Chondrocyte (in vitro differentiated cells): ENCODE measurements at regions not wholly inside any gene's neighbourhood (a gene's known extent, or its start where the extent isn't known, plus 50 kb on each side); places are given as distances from the start of the nearest gene placed in this dataset.

ENCODE experiments used
- DNase-seq: peaks from one replicate; pipeline ENCODE4 v3.0.0; 2021; ENCODE audit warnings: mixed read lengths, low spot score
- H3K27ac Mint-ChIP-seq: one replicate; pipeline ENCODE4 v1.8.0; 2021; ENCODE audit warnings: mild to moderate bottlenecking, moderate library complexity, mixed read lengths; ENCODE audit not compliant: unreplicated experiment
- H3K27me3 Mint-ChIP-seq: 2 replicates; pipeline ENCODE4 v1.8.0; 2021; ENCODE audit warnings: low read depth, mixed read lengths
- H3K36me3 Mint-ChIP-seq: 2 replicates; pipeline ENCODE4 v1.8.0; 2021; ENCODE audit warnings: low read depth, mixed read lengths
- H3K4me1 Mint-ChIP-seq: 2 replicates; pipeline ENCODE4 v1.8.0; 2021; ENCODE audit warnings: low read depth, mild to moderate bottlenecking, mixed read lengths
- H3K4me3 Mint-ChIP-seq: one replicate; pipeline ENCODE4 v1.8.0; 2021; ENCODE audit warnings: mild to moderate bottlenecking, moderate library complexity, mixed read lengths; ENCODE audit not compliant: unreplicated experiment
- H3K9me3 Mint-ChIP-seq: 2 replicates; pipeline ENCODE4 v1.8.0; 2021; ENCODE audit warnings: low read depth, mixed read lengths
- CTCF ChIP-seq: fragments of 200-600 bp; sonication (generic); IDR thresholded peaks from 2 replicates; pipeline ENCODE4 v1.5.0; 2021; ENCODE audit warnings: antibody characterized with exemption, mild to moderate bottlenecking, moderate library complexity

GRCh38 chr1:244234009-244234643, 183.0 kb downstream of the ZBTB18 start:
- Mint-ChIP-seq H3K4me3 (no peak overlapping the region), H3K9me3 (peaks cover 4% of the 10 kb centered on the region), H3K27ac (no peak overlapping the region), H3K4me1 (peaks cover 21% of the 10 kb centered on the region), H3K36me3 (no peaks in the 10 kb centered on the region), H3K27me3 (no peaks in the 10 kb centered on the region)
- TF ChIP-seq CTCF: no peak
- DNase-seq: no peak

- TF ChIP-seq CTCF: no peak
These were observed 184.1 kb downstream of the ZBTB18 start for GRCh38 chr1:244235157-244235556.

GRCh38 chr1:244236101-244236500, 185.0 kb downstream of the ZBTB18 start:
- no peak for DNase-seq
- Mint-ChIP-seq H3K27me3 (no peaks in the 10 kb centered on the region), H3K4me3 (no peak overlapping the region), H3K36me3 (no peaks in the 10 kb centered on the region), H3K9me3 (peaks cover 4% of the 10 kb centered on the region), H3K27ac (no peak overlapping the region), H3K4me1 (peaks cover 24% of the 10 kb centered on the region)
- TF ChIP-seq CTCF: no peak

More at GRCh38 chr1:244235157-244235556, 184.1 kb downstream of the ZBTB18 start:
- Mint-ChIP-seq H3K27me3 (no peaks in the 10 kb centered on the region), H3K4me1 (peaks cover 24% of the 10 kb centered on the region), H3K9me3 (peaks cover 4% of the 10 kb centered on the region), H3K27ac (no peak overlapping the region), H3K36me3 (no peaks in the 10 kb centered on the region), H3K4me3 (no peak overlapping the region)
- DNase-seq: no peak

- no peak for TF ChIP-seq CTCF
- peaks cover 4% of the 10 kb centered on the region for H3K9me3 Mint-ChIP-seq
- no peak overlapping the region for H3K27ac Mint-ChIP-seq
- H3K27me3 Mint-ChIP-seq: no peaks in the 10 kb centered on the region
- no peak for DNase-seq
- H3K4me3 Mint-ChIP-seq: no peak overlapping the region
- H3K4me1 Mint-ChIP-seq: peaks cover 20% of the 10 kb centered on the region
- H3K36me3 Mint-ChIP-seq: no peaks in the 10 kb centered on the region
These were observed 185.6 kb downstream of the ZBTB18 start for GRCh38 chr1:244236721-244237120.

- no peak for DNase-seq
- H3K27ac Mint-ChIP-seq: no peak overlapping the region
- TF ChIP-seq CTCF: no peak
These were observed 186.4 kb downstream of the ZBTB18 start for GRCh38 chr1:244237445-244237844.

More at GRCh38 chr1:244237445-244237844, 186.4 kb downstream of the ZBTB18 start:
- Mint-ChIP-seq H3K36me3 (no peaks in the 10 kb centered on the region), H3K4me3 (no peak overlapping the region), H3K27me3 (no peaks in the 10 kb centered on the region), H3K4me1 (peaks cover 16% of the 10 kb centered on the region), H3K9me3 (peaks cover 4% of the 10 kb centered on the region)
